K562 (cell line): ENCODE measurements at regions not wholly inside any gene's neighbourhood (a gene's known extent, or its start where the extent isn't known, plus 50 kb on each side); places are given as distances from the start of the nearest gene placed in this dataset.

Experiments
- ATAC-seq: fragments of 200-7000 bp; cut with Tn5 transposase; 3 replicates; pipeline ENCODE4 v1.9.1; 2020; ENCODE audit warnings: moderate library complexity
- BruUV-seq: library from RNA; stranded (reverse); fragments of 400-500 nt; replicated peaks from 2 replicates; lab custom pipeline; 2021; lab: Mats Ljungman, UMichigan
- CTCF ChIA-PET: fragments of 300-600 bp; formaldehyde crosslinking; extraction: SDS; loops from one replicate; lab custom pipeline; 2021; ENCODE audit warnings: low intra/inter-chr PET ratio; lab: Yijun Ruan, JAX
- POLR2A ChIA-PET: fragments of 300-600, 350-650 bp; sonication (Branson Sonifier 250); formaldehyde crosslinking; extraction: SDS; loops from one replicate; lab custom pipeline; 2021; ENCODE audit warnings: antibody characterized with exemption, inconsistent platforms; lab: Yijun Ruan, JAX
- DNase-seq, 4 experiments: peaks; one replicate each; pipeline versions ENCODE4 v3.0.0 to v3.0.0-alpha.2; 2011 to 2018; ENCODE audit warnings: low spot score in 3 of 4, mixed read lengths in 3 of 4; ENCODE audit errors: extremely low read depth in 1 of 4
- FAIRE-seq: peaks from 2 replicates; lab custom pipeline; 2011; peaks lifted over from hg19 to GRCh38; lab: Jason Lieb, UNC
- H2AFZ ChIP-seq: 2 replicates; pipeline ENCODE4 v1.6.0; 2011; ENCODE audit warnings: low read depth, low read length, control low read depth, inconsistent platforms
- H3K27ac ChIP-seq: fragments of 200-600 bp; 3 replicates; pipeline ENCODE4 v1.8.0; 2011; ENCODE audit warnings: low read depth, mild to moderate bottlenecking, control low read depth, inconsistent platforms, low read length, moderate library complexity, mixed read lengths; ENCODE audit errors: extremely low read depth
- H3K27me3 ChIP-seq, 2 experiments: fragments of 300-600 bp in 1 of 2; 2 replicates in 1 of 2; 3 replicates in 1 of 2; pipeline versions ENCODE4 v1.6.0 to v1.8.0; 2011; ENCODE audit warnings: inconsistent platforms in 2 of 2, low read length in 2 of 2, mild to moderate bottlenecking in 1 of 2, mixed read lengths in 1 of 2, moderate library complexity in 1 of 2; ENCODE audit not compliant: control insufficient read depth in 2 of 2, insufficient read depth in 2 of 2
- H3K36me3 ChIP-seq: fragments of 300-600 bp; 3 replicates; pipeline ENCODE4 v1.8.0; 2011; ENCODE audit warnings: mild to moderate bottlenecking, low read length, inconsistent platforms; ENCODE audit not compliant: control insufficient read depth, insufficient read depth
- H3K4me1 ChIP-seq, 2 experiments: fragments of 200-600 bp in 1 of 2; replicated peaks in 1 of 2; 2 replicates in 1 of 2; 3 replicates in 1 of 2; pipeline versions ENCODE4 v1.5.1 to v1.8.0; 2011; ENCODE audit warnings: inconsistent platforms in 2 of 2, low read length in 2 of 2, mild to moderate bottlenecking in 1 of 2, mixed read lengths in 1 of 2, moderate library complexity in 1 of 2; ENCODE audit not compliant: control insufficient read depth in 2 of 2, insufficient read depth in 2 of 2
- H3K4me2 ChIP-seq: 2 replicates; pipeline ENCODE4 v1.6.1; 2011; ENCODE audit warnings: low read length, control low read depth, inconsistent platforms, mixed read lengths; ENCODE audit not compliant: insufficient read depth
- H3K4me3 ChIP-seq: fragments of 200-600 bp; sonication (generic), shearing (Covaris generic); 2 replicates; pipeline ENCODE4 v1.5.1; 2016; ENCODE audit warnings: control low read depth, inconsistent platforms
- H3K79me2 ChIP-seq: fragments of 200-600 bp; 3 replicates; pipeline ENCODE4 v1.8.0; 2011; ENCODE audit warnings: low read length, inconsistent platforms; ENCODE audit not compliant: control insufficient read depth, insufficient read depth
- H3K9ac ChIP-seq, 2 experiments: 2 replicates each; pipeline versions ENCODE4 v1.6.0 to v1.6.1; 2011; ENCODE audit warnings: low read depth in 2 of 2, low read length in 2 of 2, control low read depth in 1 of 2, inconsistent platforms in 1 of 2, mild to moderate bottlenecking in 1 of 2, mixed read lengths in 1 of 2; ENCODE audit not compliant: insufficient read depth in 1 of 2
- H3K9me1 ChIP-seq: one replicate; pipeline ENCODE4 v1.6.0; 2011; ENCODE audit warnings: inconsistent platforms, mild to moderate bottlenecking, low read length, moderate library complexity; ENCODE audit not compliant: control insufficient read depth, insufficient read depth
- H3K9me3 ChIP-seq: replicated peaks from 2 replicates; pipeline ENCODE4 v1.5.1; 2011; ENCODE audit warnings: low read depth, low read length, inconsistent platforms; ENCODE audit not compliant: control insufficient read depth, insufficient read depth
- H4K20me1 ChIP-seq: replicated peaks from 2 replicates; pipeline ENCODE4 v1.6.1; 2011; ENCODE audit warnings: low read length, inconsistent platforms, mixed read lengths; ENCODE audit not compliant: control insufficient read depth, insufficient read depth
- CBFA2T3 ChIP-seq: fragments of 450-650 bp; IDR thresholded peaks from 2 replicates; pipeline ENCODE4 v1.6.1; 2017
- CBX1 ChIP-seq: sonication (generic); IDR thresholded peaks from 2 replicates; pipeline ENCODE4 v1.6.1; 2016; ENCODE audit warnings: antibody characterized with exemption, low read depth, mild to moderate bottlenecking
- CSDE1 ChIP-seq, 2 experiments: fragments of 450-650 bp; IDR thresholded peaks; 2 replicates each; pipeline ENCODE4 v1.6.1; 2016; ENCODE audit warnings: mild to moderate bottlenecking in 1 of 2
- DNMT1 ChIP-seq: fragments of 450-650 bp; IDR thresholded peaks from 2 replicates; pipeline ENCODE4 v1.6.1; 2016; ENCODE audit warnings: antibody characterized with exemption, mild to moderate bottlenecking
- ELF1 ChIP-seq: fragments of 200-800 bp; sonication (Bioruptor generic); IDR thresholded peaks from 2 replicates; pipeline ENCODE4 v1.6.1; 2016; ENCODE audit warnings: missing genetic modification characterization, missing compliant biosample characterization
- IFI16 ChIP-seq: fragments of 250-450 bp; sonication (Bioruptor Pico); IDR thresholded peaks from 2 replicates; pipeline ENCODE4 v2.1.2; 2022; ENCODE audit warnings: mild to moderate bottlenecking, inconsistent platforms
- KDM4B ChIP-seq, 2 experiments: fragments of 450-650 bp in 1 of 2; sonication (generic) in 1 of 2; IDR thresholded peaks; 2 replicates each; pipeline ENCODE4 v1.6.1; 2016 to 2017; ENCODE audit warnings: borderline replicate concordance in 2 of 2, antibody characterized with exemption in 1 of 2, low read depth in 1 of 2, mild to moderate bottlenecking in 1 of 2
- KLF6 ChIP-seq: fragments of 250-450 bp; sonication (Bioruptor Pico); IDR thresholded peaks from 2 replicates; pipeline ENCODE4 v1.4.0; 2020; ENCODE audit warnings: mild to moderate bottlenecking, moderate library complexity, borderline replicate concordance
- L3MBTL2 ChIP-seq: fragments of 450-650 bp; IDR thresholded peaks from 2 replicates; pipeline ENCODE4 v1.6.1; 2016; ENCODE audit warnings: mild to moderate bottlenecking, moderate library complexity
- NFATC3 ChIP-seq: fragments of 450-650 bp; IDR thresholded peaks from 2 replicates; pipeline ENCODE4 v1.6.1; 2017; ENCODE audit warnings: mild to moderate bottlenecking
- PTTG1 ChIP-seq: fragments of 450-650 bp; IDR thresholded peaks from 2 replicates; pipeline ENCODE4 v1.6.1; 2016; ENCODE audit warnings: low read depth, mild to moderate bottlenecking, missing genetic modification characterization, missing compliant biosample characterization
- RBM34 ChIP-seq: fragments of 200-400 bp; formaldehyde crosslinking; IDR thresholded peaks from 2 replicates; pipeline ENCODE4 v1.6.1; 2018; ENCODE audit warnings: low read length, borderline replicate concordance; ENCODE audit not compliant: insufficient read depth
- ZNF124 ChIP-seq: sonication (generic); formaldehyde crosslinking; IDR thresholded peaks from 2 replicates; pipeline ENCODE4 v1.8.1; 2022; ENCODE audit warnings: missing genetic modification reagents
- ZNF184 ChIP-seq: sonication (generic); formaldehyde crosslinking; IDR thresholded peaks from 2 replicates; pipeline ENCODE4 v1.5.0; 2020; ENCODE audit warnings: missing genetic modification reagents
- ZNF3 ChIP-seq: fragments of 250-450 bp; sonication (Bioruptor Pico); IDR thresholded peaks from 2 replicates; pipeline ENCODE4 v1.5.0; 2021; ENCODE audit warnings: mild to moderate bottlenecking, moderate library complexity
- WGBS: fragments of 100-300 bp; shearing (Covaris generic); methylation state at CpG from one replicate; pipeline ENCODE4 v1.1.6; 2016; ENCODE audit warnings: low coverage, mixed read lengths; ENCODE audit not compliant: insufficient coverage; ENCODE audit errors: missing lambda C conversion rate; 5-methylcytosine and 5-hydroxymethylcytosine counted together
- in situ Hi-C: fragments of 300-500 bp; cut with MboI; formaldehyde crosslinking; loops from 4 replicates; pipeline ENCODE4 v1.15.0; 2018; ENCODE audit warnings: inconsistent platforms, mixed read lengths
- intact Hi-C: fragments of 100-400 bp; cut with micrococcal nuclease; formaldehyde crosslinking; loops from 2 replicates; pipeline ENCODE4 v1.14.2; 2022
- TF ChIP-seq, protein P1 (sequence below): fragments of 250-450 bp; sonication (Bioruptor Pico); IDR thresholded peaks from 2 replicates; pipeline ENCODE4 v1.8.0; 2022; ENCODE audit warnings: moderate library complexity, mild to moderate bottlenecking, inconsistent platforms

DNA sequence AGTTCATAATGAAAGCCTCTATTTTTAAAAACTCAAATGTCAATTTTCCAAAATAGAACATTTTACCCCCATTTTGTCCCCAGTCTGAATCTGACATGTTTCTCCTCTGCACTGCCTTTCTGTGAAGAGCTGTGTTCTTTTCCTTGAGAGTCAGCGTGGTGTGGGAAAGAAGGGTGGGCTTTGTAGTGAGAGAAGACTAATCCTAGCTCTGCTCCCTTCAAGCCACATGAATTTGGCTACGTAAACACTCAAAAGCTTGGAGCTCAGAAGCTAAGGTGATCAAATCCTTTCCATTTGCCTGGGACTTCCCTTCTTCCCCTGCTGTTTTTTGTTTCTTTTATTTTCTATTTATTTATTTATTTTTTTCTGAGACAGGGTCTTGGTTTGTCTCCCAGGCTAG lies 598.5 kb downstream of the TLR4 start (continued):
- TF ChIP-seq, protein P1, sequence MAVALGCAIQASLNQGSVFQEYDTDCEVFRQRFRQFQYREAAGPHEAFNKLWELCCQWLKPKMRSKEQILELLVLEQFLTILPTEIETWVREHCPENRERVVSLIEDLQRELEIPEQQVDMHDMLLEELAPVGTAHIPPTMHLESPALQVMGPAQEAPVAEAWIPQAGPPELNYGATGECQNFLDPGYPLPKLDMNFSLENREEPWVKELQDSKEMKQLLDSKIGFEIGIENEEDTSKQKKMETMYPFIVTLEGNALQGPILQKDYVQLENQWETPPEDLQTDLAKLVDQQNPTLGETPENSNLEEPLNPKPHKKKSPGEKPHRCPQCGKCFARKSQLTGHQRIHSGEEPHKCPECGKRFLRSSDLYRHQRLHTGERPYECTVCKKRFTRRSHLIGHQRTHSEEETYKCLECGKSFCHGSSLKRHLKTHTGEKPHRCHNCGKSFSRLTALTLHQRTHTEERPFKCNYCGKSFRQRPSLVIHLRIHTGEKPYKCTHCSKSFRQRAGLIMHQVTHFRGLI, result no peak
- TF ChIP-seq CBX1, result no peak
- TF ChIP-seq, all 486 proteins: peak for 0

DNA sequence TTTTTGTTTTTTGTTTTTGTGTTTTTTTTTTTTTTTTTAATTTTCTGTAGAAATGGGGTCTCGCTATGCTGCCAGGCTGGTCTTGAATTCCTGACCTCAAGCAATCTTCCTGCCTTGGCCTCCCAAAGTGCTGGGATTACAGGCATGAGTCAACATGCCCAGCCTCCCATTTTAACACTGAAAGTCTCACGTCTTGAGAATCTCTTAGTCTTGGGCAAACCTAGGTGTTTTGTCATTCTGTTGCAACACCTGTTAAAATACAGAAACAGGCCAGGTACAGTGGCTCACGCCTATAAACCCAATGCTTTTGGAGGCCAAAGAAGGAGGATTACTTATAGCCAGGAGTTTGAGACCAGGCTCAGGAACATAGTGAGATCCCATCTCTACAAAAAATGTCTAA lies 599.0 kb downstream of the TLR4 start:
- no peak overlapping the region for H3K4me3 ChIP-seq
- BruUV-seq, result no TSS peak
- H2AFZ ChIP-seq, result no peak overlapping the region
- no peaks in the 10 kb centered on the region for H3K27me3 ChIP-seq
- H3K9ac ChIP-seq, result no peak overlapping the region
- H3K9me3 ChIP-seq, result no peaks in the 10 kb centered on the region; the same call in 1 of the 2 replicates
- H3K36me3 ChIP-seq, result no peaks in the 10 kb centered on the region
- no peaks in the 10 kb centered on the region for H4K20me1 ChIP-seq
- ChIA-PET POLR2A (no interaction called here), CTCF (no interaction called here)
- H3K9me1 ChIP-seq, result no peaks in the 10 kb centered on the region
- 0% methylated on average over 2 of the region's 3 CpGs for WGBS
- no peaks in the 10 kb centered on the region for H3K79me2 ChIP-seq
- DNase-seq (no peak), ATAC-seq (no peak), FAIRE-seq (no peak)
- intact Hi-C loops (no loop called here), in situ Hi-C loops (no loop called here)
- H3K4me2 ChIP-seq, result no peak overlapping the region
- no peaks in the 10 kb centered on the region for H3K4me1 ChIP-seq
- H3K27ac ChIP-seq, result no peak overlapping the region
- TF ChIP-seq CSDE1 (IDR thresholded peaks at IDR 0.05), result no peak
- no peak for TF ChIP-seq DNMT1
- no peak for TF ChIP-seq IFI16 (CRISPR knock-in tag)
- no peak for TF ChIP-seq RBM34
- no peak for TF ChIP-seq L3MBTL2
- TF ChIP-seq CBFA2T3, result no peak
- TF ChIP-seq ZNF184, result no peak
- no peak for TF ChIP-seq ELF1 (tag)
- TF ChIP-seq KDM4B (IDR thresholded peaks at IDR 0.05; ENCODE audit: borderline replicate concordance in 2 of 2, low read depth in 1 of 2), result no peak
- TF ChIP-seq ZNF3 (CRISPR knock-in tag), result no peak
- no peak for TF ChIP-seq ZNF124 (CRISPR knock-in tag)
- TF ChIP-seq NFATC3, result no peak
- TF ChIP-seq KLF6 (CRISPR knock-in tag), result no peak
- TF ChIP-seq PTTG1 (tag), result no peak
